Type B pancreatic cell (in vitro differentiated cells): ENCODE measurements at regions not wholly inside any gene's neighbourhood (a gene's known extent, or its start where the extent isn't known, plus 50 kb on each side); places are given as distances from the start of the nearest gene placed in this dataset.

ENCODE experiments used
- DNase-seq: peaks from one replicate; pipeline ENCODE4 v3.0.0; 2021; ENCODE audit warnings: mixed read lengths; ENCODE audit not compliant: unreplicated experiment; ENCODE audit errors: extremely low spot score
- H3K27ac Mint-ChIP-seq: 2 replicates; pipeline ENCODE4 v1.8.0; 2021; ENCODE audit warnings: mild to moderate bottlenecking, mixed read lengths
- H3K27me3 Mint-ChIP-seq: 2 replicates; pipeline ENCODE4 v1.8.0; 2021; ENCODE audit warnings: mixed read lengths
- H3K36me3 Mint-ChIP-seq: 2 replicates; pipeline ENCODE4 v1.8.0; 2021; ENCODE audit warnings: mixed read lengths
- H3K4me1 Mint-ChIP-seq: one replicate; pipeline ENCODE4 v1.8.0; 2021; ENCODE audit warnings: mixed read lengths; ENCODE audit not compliant: unreplicated experiment
- H3K4me3 Mint-ChIP-seq: 2 replicates; pipeline ENCODE4 v1.8.0; 2021; ENCODE audit warnings: mild to moderate bottlenecking, mixed read lengths
- H3K9me3 Mint-ChIP-seq: 2 replicates; pipeline ENCODE4 v1.8.0; 2021; ENCODE audit warnings: mixed read lengths
- CTCF ChIP-seq: fragments of 200-600 bp; sonication (generic); conservative IDR thresholded peaks from 2 replicates; pipeline ENCODE4 v1.5.0; 2021; ENCODE audit warnings: antibody characterized with exemption, mild to moderate bottlenecking

DNA sequence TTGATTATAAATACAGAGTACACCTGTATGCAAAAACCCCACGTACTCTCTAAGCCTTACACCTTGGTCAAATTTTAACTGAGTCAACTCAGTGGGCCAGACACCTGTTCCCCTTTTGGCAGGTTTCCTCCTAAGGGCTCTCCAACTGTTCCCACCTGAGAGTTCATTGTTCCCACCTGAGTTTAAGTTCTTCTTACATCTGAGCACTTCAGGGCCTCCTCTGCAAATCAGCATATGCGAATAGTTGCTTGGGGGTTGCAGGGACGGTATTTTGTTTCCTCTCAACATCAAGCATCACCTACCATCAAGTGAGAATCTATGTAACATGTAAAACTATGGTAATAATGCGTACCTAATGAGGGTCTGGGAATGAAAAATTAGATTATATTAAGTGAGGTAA lies 300.0 kb downstream of the PIK3R1 start:
- Mint-ChIP-seq H3K27me3 (no peaks in the 10 kb centered on the region), H3K4me1 (peaks cover 7% of the 10 kb centered on the region), H3K36me3 (no peaks in the 10 kb centered on the region), H3K27ac (no peak overlapping the region), H3K4me3 (no peak overlapping the region), H3K9me3 (peaks cover 4% of the 10 kb centered on the region)
- no peak for DNase-seq
- TF ChIP-seq CTCF, result no peak

DNA sequence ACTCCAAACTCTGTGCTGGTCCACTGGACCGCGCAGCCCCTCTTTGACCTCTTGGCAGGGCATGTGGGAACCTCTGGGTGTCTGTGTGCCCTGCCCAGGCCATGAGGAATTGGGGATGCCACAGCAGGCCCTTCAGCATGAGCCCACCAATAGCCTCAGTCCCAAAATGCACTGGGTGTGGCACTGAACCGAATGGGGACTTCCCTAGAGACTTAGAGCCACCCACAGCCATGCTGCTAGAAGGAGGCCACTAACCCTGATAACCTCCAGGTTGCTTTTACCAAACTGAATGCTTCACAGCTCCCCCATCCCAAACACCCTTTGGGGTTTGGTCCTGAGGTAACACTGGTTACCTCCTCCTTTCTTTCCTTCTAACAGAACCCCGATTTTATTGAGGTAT lies 302.7 kb downstream of the PIK3R1 start:
- no peak overlapping the region for H3K4me3 Mint-ChIP-seq
- no peak for DNase-seq
- peaks cover 7% of the 10 kb centered on the region for H3K9me3 Mint-ChIP-seq
- no peak for TF ChIP-seq CTCF
- no peak overlapping the region for H3K27ac Mint-ChIP-seq
- peaks cover 7% of the 10 kb centered on the region for H3K4me1 Mint-ChIP-seq
- H3K36me3 Mint-ChIP-seq, result no peaks in the 10 kb centered on the region
- H3K27me3 Mint-ChIP-seq, result no peaks in the 10 kb centered on the region

- Mint-ChIP-seq H3K27ac (no peak overlapping the region), H3K27me3 (no peaks in the 10 kb centered on the region), H3K4me1 (peaks cover 7% of the 10 kb centered on the region), H3K9me3 (peaks cover 7% of the 10 kb centered on the region), H3K36me3 (no peaks in the 10 kb centered on the region), H3K4me3 (no peak overlapping the region)
- no peak for DNase-seq
- TF ChIP-seq CTCF, result no peak
These were observed 303.6 kb downstream of the PIK3R1 start for GRCh38 chr5:68519143-68519542.

DNA sequence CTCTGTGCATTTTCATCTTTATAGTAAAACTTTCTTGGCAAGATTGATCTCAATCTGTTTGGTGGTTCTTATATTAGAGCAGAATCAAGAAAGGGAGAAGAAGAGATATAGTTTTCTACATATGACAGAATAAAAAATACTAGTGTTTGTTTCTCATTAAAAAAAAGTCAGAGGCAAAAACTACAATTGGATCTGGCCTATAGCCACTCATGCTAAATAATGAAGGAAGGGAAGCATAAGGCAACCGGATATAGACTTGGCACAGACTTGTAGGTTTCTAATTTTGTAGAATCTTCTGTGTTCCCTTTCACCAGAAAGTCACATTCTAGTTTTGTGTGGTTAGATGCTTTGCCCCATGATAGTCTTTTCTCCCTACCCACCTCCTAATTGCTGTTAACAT lies 306.2 kb downstream of the PIK3R1 start:
- TF ChIP-seq CTCF, result no peak
- Mint-ChIP-seq H3K4me1 (peaks cover 7% of the 10 kb centered on the region), H3K36me3 (no peaks in the 10 kb centered on the region), H3K4me3 (no peak overlapping the region), H3K27ac (no peak overlapping the region), H3K27me3 (peaks cover 3% of the 10 kb centered on the region), H3K9me3 (peaks cover 11% of the 10 kb centered on the region)
- no peak for DNase-seq

GRCh38 chr5:68522863-68523262 lies 307.3 kb downstream of the PIK3R1 start:
- Mint-ChIP-seq H3K4me1 (no peaks in the 10 kb centered on the region), H3K27me3 (peaks cover 3% of the 10 kb centered on the region), H3K36me3 (no peaks in the 10 kb centered on the region), H3K9me3 (peaks cover 8% of the 10 kb centered on the region), H3K27ac (no peak overlapping the region), H3K4me3 (no peak overlapping the region)
- TF ChIP-seq CTCF, result no peak
- DNase-seq, result no peak

DNA sequence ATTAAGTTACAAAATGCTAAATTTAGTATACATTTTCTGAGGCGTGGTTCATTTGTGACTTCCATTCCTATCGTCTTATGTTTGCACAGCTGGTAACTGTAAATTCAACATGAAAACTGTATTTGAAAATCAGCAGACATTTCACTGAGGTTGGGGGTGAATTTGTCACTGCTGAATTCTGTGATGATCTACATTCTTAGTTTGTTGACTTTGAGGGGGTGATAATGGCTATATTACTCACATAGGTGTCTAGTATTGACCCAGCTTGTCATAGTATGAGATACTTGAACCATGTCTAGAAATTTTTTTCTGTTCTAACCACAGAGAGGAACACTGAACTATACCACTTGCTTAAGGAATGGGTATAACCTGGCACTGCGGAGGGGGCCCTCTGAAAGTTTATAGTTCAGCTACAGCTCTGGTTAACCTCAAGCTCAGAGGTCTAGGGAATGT lies 313.3 kb downstream of the PIK3R1 start:
- H3K36me3 Mint-ChIP-seq, result no peaks in the 10 kb centered on the region
- peaks cover 4% of the 10 kb centered on the region for H3K9me3 Mint-ChIP-seq
- no peak overlapping the region for H3K27ac Mint-ChIP-seq
- no peak for DNase-seq
- H3K4me3 Mint-ChIP-seq, result no peak overlapping the region
- H3K4me1 Mint-ChIP-seq, result no peaks in the 10 kb centered on the region
- H3K27me3 Mint-ChIP-seq, result peaks cover 3% of the 10 kb centered on the region
- TF ChIP-seq CTCF, result no peak
